ENCODE measurements at regions not wholly inside any gene's neighbourhood (a gene's known extent, or its start where the extent isn't known, plus 50 kb on each side); places are given as distances from the start of the nearest gene placed in this dataset.
"Not testable (repeated sequence)": the region's sequence is repeated elsewhere in the genome, so short reads cannot be mapped to it uniquely, and the experiment has no call there.

DNA sequence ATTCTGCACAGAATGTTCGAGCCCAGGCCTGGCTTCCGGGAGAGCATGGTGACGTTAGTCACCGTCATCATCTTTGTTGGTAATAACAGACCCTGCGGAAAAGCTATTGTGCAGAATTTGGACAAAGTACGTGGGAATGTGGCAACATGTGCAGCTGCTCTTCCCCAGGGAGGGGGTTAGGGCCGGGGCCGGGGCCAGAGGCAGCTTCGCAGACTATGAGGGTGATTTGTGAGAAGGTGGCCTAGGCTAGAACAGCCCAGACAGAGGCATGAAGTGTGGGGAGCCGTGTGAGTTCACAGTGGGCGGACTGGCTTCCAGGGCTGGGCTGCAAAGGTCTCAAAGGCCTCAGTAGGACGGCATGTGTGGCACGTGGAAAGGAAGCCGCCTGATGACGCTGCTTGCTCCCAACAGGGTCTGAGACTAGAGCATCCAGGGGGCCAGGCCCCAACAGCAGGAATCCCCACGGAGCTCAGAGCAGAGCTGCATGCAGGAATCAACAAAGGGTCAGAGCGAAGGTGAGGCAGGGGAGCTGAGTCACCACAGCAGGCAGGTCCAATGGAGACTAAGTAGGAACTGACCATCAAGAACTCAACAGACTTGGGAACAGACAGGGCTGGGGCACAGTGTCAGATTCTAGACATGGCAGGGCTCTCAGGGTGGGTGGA lies 109.2 kb downstream of the NPIPB11 start:
- H3K27me3 ChIP-seq (ENCODE audit: control insufficient read depth in 1 of 2, insufficient read depth in 2 of 2, low read length in 1 of 2); ATAC-seq (ENCODE audit: low FRiP score); intact Hi-C loops (cut with DNase I); H3K36me3 ChIP-seq (ENCODE audit: control insufficient read depth in 1 of 2, insufficient read depth in 2 of 2, low read length in 1 of 2); H3K27ac ChIP-seq (ENCODE audit: low read depth in 1 of 2, low read length in 2 of 2); H3K4me3 ChIP-seq (ENCODE audit: low read length in 2 of 2); H3K4me1 ChIP-seq (ENCODE audit: control insufficient read depth in 1 of 2, insufficient read depth in 2 of 2, low read length in 2 of 2); H3K9me3 ChIP-seq (ENCODE audit: control insufficient read depth, low read length): not testable (repeated sequence)
- peak in 1 of 2 donors; percentile 73 for DNase-seq
- 87 to 93% methylated on average over 15 to 17 of the region's 17 CpGs for WGBS, 2 donors

- ATAC-seq (ENCODE audit: low FRiP score); H3K4me1 ChIP-seq (ENCODE audit: control insufficient read depth in 1 of 2, insufficient read depth in 2 of 2, low read length in 2 of 2); H3K9me3 ChIP-seq (ENCODE audit: control insufficient read depth, low read length); H3K36me3 ChIP-seq (ENCODE audit: control insufficient read depth in 1 of 2, insufficient read depth in 2 of 2, low read length in 1 of 2); H3K4me3 ChIP-seq (ENCODE audit: low read length in 2 of 2); H3K27ac ChIP-seq (ENCODE audit: low read depth in 1 of 2, low read length in 2 of 2); H3K27me3 ChIP-seq (ENCODE audit: control insufficient read depth in 1 of 2, insufficient read depth in 2 of 2, low read length in 1 of 2); intact Hi-C loops (cut with DNase I): not testable (repeated sequence)
- DNase-seq, result peak; percentile 42 to 44
- 93 to 94% methylated on average over 11 of the region's 11 CpGs for WGBS, 2 donors
These were observed 110.3 kb downstream of the NPIPB11 start for GRCh38 chr16:29296176-29296575.

DNA sequence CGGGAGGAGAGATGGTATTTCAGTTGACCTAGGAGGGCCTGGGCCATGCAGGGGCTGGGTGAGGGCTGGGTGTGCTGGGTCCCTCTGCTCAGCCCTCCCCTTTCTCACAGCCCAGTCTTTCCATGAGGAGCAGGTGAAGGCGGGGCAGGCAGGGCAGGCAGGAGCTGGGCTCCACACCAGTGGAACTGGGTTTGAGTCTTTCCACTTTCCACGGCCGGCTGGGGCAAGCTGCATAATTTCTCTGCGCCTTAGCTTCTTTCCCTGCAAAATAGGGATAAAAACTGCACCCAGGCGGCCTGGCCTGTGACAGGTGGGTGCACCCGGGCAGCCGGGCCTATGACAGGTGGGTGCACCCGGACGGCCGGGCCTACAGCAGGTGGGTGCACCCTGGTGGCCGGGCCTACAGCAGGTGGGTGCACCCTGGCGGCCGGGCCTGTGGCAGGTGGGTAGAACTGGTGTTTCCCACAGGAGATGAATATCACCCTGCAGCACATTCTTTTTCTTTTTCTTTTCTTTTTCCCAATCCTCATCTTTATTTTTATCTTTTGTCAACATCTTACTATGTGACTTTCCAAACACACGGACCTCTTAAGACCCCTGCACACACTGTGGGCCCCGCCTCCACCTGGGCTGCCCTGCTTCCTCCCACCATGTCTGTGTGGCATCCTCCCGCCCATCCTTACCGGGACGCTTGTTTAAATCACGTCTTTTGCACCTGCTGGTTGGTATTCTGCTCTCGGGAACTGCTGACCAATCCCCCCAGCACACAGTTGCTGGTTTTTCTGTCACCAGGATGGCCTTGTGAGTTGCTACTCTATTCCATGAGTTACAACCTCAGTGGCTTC lies 111.3 kb downstream of the NPIPB11 start:
- 88 to 96% methylated on average over 21 of the region's 21 CpGs for WGBS, 2 donors
- DNase-seq; H3K9me3 ChIP-seq (ENCODE audit: control insufficient read depth, low read length): not testable (repeated sequence)

DNA sequence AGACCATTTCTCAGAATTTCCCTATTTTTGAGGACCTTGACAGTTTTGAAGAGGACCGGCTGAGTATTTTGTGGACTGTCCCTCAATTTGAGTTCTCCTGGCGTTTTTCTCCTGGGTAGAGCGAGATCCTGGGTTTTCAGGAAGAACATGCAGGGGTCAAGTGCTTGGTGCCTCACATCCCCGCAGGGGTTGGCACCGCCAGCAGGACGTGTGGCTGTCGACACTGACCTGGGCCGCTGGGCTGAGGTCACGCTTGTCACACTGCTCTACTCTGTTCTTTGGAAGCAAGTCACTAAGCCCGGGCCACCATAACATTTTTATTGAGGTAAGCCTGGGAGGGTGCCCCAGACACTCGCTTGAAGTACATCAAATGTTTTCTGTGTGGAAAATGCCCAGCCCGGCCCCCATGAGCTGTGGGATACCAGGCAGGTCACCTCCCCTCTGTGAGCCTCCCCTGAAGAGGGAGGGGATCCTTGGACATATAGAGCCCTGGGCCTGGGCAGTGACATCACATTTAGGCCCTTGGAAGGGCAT lies 112.0 kb downstream of the NPIPB11 start:
- 91 to 97% methylated on average over 12 of the region's 12 CpGs for WGBS, 2 donors
- H3K4me3 ChIP-seq (ENCODE audit: low read length in 2 of 2); H3K27ac ChIP-seq (ENCODE audit: low read depth in 1 of 2, low read length in 2 of 2); intact Hi-C loops (cut with DNase I); H3K9me3 ChIP-seq (ENCODE audit: control insufficient read depth, low read length); DNase-seq; ATAC-seq (ENCODE audit: low FRiP score); H3K4me1 ChIP-seq (ENCODE audit: control insufficient read depth in 1 of 2, insufficient read depth in 2 of 2, low read length in 2 of 2); H3K27me3 ChIP-seq (ENCODE audit: control insufficient read depth in 1 of 2, insufficient read depth in 2 of 2, low read length in 1 of 2); H3K36me3 ChIP-seq (ENCODE audit: control insufficient read depth in 1 of 2, insufficient read depth in 2 of 2, low read length in 1 of 2): not testable (repeated sequence)

More for the DNA sequence above, 111.3 kb downstream of the NPIPB11 start:
- intact Hi-C loops (cut with DNase I); H3K36me3 ChIP-seq (ENCODE audit: control insufficient read depth in 1 of 2, insufficient read depth in 2 of 2, low read length in 1 of 2); H3K4me3 ChIP-seq (ENCODE audit: low read length in 2 of 2); H3K27me3 ChIP-seq (ENCODE audit: control insufficient read depth in 1 of 2, insufficient read depth in 2 of 2, low read length in 1 of 2); H3K4me1 ChIP-seq (ENCODE audit: control insufficient read depth in 1 of 2, insufficient read depth in 2 of 2, low read length in 2 of 2); ATAC-seq (ENCODE audit: low FRiP score); H3K27ac ChIP-seq (ENCODE audit: low read depth in 1 of 2, low read length in 2 of 2): not testable (repeated sequence)

GRCh38 chr16:29293545-29293944 lies 113.0 kb downstream of the NPIPB11 start:
- 95 to 100% methylated on average over 6 to 7 of the region's 9 CpGs for whole genome bisulfite sequencing, 2 donors
- H3K36me3 ChIP-seq (ENCODE audit: control insufficient read depth in 1 of 2, insufficient read depth in 2 of 2, low read length in 1 of 2); H3K4me3 ChIP-seq (ENCODE audit: low read length in 2 of 2); H3K9me3 ChIP-seq (ENCODE audit: control insufficient read depth, low read length); H3K27me3 ChIP-seq (ENCODE audit: control insufficient read depth in 1 of 2, insufficient read depth in 2 of 2, low read length in 1 of 2); H3K27ac ChIP-seq (ENCODE audit: low read depth in 1 of 2, low read length in 2 of 2); DNase-seq; intact Hi-C loops (cut with DNase I); ATAC-seq (ENCODE audit: low FRiP score); H3K4me1 ChIP-seq (ENCODE audit: control insufficient read depth in 1 of 2, insufficient read depth in 2 of 2, low read length in 2 of 2): not testable (repeated sequence)

DNA sequence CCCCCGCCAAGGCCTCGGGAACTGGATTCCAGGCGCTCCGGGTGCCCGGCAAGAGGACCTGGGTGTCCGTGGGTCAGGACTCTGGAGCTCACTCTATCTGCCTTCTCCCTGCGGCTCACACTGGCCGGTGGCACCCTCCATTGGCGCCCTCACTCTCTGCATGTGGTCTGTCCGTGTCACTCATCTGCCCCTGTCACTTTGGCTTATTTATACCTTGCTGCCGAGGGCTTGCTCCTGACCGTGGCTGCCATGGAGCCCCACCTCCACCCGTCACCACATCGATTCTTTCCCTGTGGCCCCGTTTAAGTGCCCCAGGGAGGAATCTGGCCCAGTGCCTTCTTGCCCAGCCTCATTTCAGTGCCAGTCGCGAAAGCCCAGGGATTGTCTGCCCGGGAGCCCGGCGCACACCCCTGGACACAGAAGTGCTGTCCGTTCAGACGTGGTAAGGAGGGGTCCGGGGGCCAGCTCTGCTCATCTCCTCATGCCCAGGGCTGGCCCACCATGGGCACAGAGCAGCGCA lies 113.5 kb downstream of the NPIPB11 start:
- H3K27me3 ChIP-seq (ENCODE audit: control insufficient read depth in 1 of 2, insufficient read depth in 2 of 2, low read length in 1 of 2); intact Hi-C loops (cut with DNase I); H3K36me3 ChIP-seq (ENCODE audit: control insufficient read depth in 1 of 2, insufficient read depth in 2 of 2, low read length in 1 of 2); H3K4me3 ChIP-seq (ENCODE audit: low read length in 2 of 2); H3K9me3 ChIP-seq (ENCODE audit: control insufficient read depth, low read length); H3K4me1 ChIP-seq (ENCODE audit: control insufficient read depth in 1 of 2, insufficient read depth in 2 of 2, low read length in 2 of 2); ATAC-seq (ENCODE audit: low FRiP score); H3K27ac ChIP-seq (ENCODE audit: low read depth in 1 of 2, low read length in 2 of 2): not testable (repeated sequence)
- DNase-seq, result peak in 1 of 2 donors; percentile 41
- 53 to 79% methylated on average over 20 to 24 of the region's 24 CpGs for WGBS, 2 donors

DNA sequence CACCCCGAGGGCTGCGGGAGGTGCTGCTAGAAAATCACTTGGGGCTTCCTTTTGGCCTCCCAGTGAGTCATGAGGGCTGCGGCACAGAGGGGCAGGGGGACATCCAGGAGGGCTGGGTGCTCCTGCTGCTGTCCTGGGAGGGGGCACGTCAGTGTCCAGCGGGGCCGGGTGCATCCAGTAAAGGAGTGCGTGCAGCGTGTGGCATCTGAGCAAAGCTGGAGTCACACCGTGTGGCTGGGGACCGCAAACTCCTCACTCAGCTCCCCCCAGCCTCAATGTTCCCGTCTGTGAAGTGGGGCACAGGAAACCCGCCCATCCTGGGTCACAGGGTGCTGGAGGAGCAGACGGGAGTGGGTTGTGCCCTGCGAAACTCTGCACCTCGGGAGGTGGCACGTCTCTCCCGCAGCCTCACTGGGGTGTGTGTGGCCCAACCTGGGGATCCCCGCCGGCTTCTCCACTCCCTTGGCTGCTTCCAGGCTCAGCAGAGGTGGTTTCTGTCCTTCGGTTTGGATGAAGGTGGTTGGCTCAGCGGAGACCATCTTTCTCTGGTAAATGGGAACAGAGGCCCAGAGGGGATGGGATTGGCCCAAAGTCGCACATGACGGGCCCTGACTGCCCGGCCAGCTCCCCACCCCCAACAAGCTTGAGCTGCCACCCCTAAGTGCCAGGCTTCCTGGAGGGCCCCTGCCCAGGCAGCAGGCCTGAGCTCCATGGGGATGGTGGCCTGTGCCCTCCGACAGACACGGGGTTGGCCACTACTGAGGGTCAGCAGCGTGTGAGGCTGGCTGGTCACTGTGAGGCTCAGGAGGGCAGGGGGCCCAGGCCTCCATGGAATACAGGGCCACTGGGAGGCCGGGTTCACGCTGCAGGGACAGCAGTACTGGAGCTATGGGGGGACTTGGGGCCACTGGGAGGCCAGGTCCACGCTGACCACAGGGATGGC lies 114.9 kb downstream of the NPIPB11 start:
- H3K4me1 ChIP-seq (ENCODE audit: control insufficient read depth in 1 of 2, insufficient read depth in 2 of 2, low read length in 2 of 2); H3K27me3 ChIP-seq (ENCODE audit: control insufficient read depth in 1 of 2, insufficient read depth in 2 of 2, low read length in 1 of 2); H3K36me3 ChIP-seq (ENCODE audit: control insufficient read depth in 1 of 2, insufficient read depth in 2 of 2, low read length in 1 of 2); H3K4me3 ChIP-seq (ENCODE audit: low read length in 2 of 2); H3K9me3 ChIP-seq (ENCODE audit: control insufficient read depth, low read length); H3K27ac ChIP-seq (ENCODE audit: low read depth in 1 of 2, low read length in 2 of 2); intact Hi-C loops (cut with DNase I): not testable (repeated sequence)
- ATAC-seq (ENCODE audit: low FRiP score), result peak; percentile 2
- 73 to 74% methylated on average over 28 of the region's 30 CpGs for WGBS, 2 donors
- DNase-seq, result peak; percentile 48 to 72

GRCh38 chr16:29290631-29291247 lies 115.8 kb downstream of the NPIPB11 start:
- Histone ChIP-seq H3K9me3 (ENCODE audit: control insufficient read depth, low read length) (no peaks in the 10 kb centered on the region), H3K4me3 (ENCODE audit: low read length in 2 of 2) (no peak overlapping the region), H3K36me3 (ENCODE audit: control insufficient read depth in 1 of 2, insufficient read depth in 2 of 2, low read length in 1 of 2) (no peaks in the 10 kb centered on the region), H3K4me1 (ENCODE audit: control insufficient read depth in 1 of 2, insufficient read depth in 2 of 2, low read length in 2 of 2) (no peaks in the 10 kb centered on the region), H3K27ac (ENCODE audit: low read depth in 1 of 2, low read length in 2 of 2) (no peak overlapping the region), H3K27me3 (ENCODE audit: control insufficient read depth in 1 of 2, insufficient read depth in 2 of 2, low read length in 1 of 2) (no peaks in the 10 kb centered on the region)
- peak; percentile 92 for ATAC-seq (ENCODE audit: low FRiP score)
- peak; percentile 98 for DNase-seq
- intact Hi-C loops (cut with DNase I), result no loop called here
- 16 to 26% methylated on average over 19 to 20 of the region's 24 CpGs for WGBS, 2 donors

Data from aorta (tissue), 5 donors.